ENCODE measurements at regions not wholly inside any gene's neighbourhood (a gene's known extent, or its start where the extent isn't known, plus 50 kb on each side); places are given as distances from the start of the nearest gene placed in this dataset.

- DNase-seq (ENCODE audit: low read depth) = no peak
Measured at GRCh38 chr10:130623680-130624267, 487.6 kb downstream of the GLRX3 start.

- DNase-seq (ENCODE audit: low read depth) = no peak
Measured at GRCh38 chr10:130627346-130628045, 491.3 kb downstream of the GLRX3 start.

- no peak for DNase-seq (ENCODE audit: low read depth)
Measured at GRCh38 chr10:130630135-130630534, 493.9 kb downstream of the GLRX3 start.

- DNase-seq (ENCODE audit: low read depth) = no peak
Measured at GRCh38 chr10:130631142-130632096, 495.2 kb downstream of the GLRX3 start.

GRCh38 chr10:130634816-130635215 is 498.6 kb downstream of the GLRX3 start:
- DNase-seq (ENCODE audit: low read depth) = no peak

GRCh38 chr10:130635528-130635927 is 499.3 kb downstream of the GLRX3 start:
- DNase-seq (ENCODE audit: low read depth) = no peak

GRCh38 chr10:130636313-130636930 is 500.2 kb downstream of the GLRX3 start:
- no peak for DNase-seq (ENCODE audit: low read depth)

GRCh38 chr10:130637089-130637676 is 501.0 kb downstream of the GLRX3 start:
- DNase-seq (ENCODE audit: low read depth) = no peak

- no peak for DNase-seq (ENCODE audit: low read depth)
Measured at GRCh38 chr10:130638991-130639390, 502.8 kb downstream of the GLRX3 start.

GRCh38 chr10:130642926-130643325 is 506.7 kb downstream of the GLRX3 start:
- no peak for DNase-seq (ENCODE audit: low read depth)

GRCh38 chr10:130647341-130647740 is 511.1 kb downstream of the GLRX3 start:
- no peak for DNase-seq (ENCODE audit: low read depth)

- no peak for DNase-seq (ENCODE audit: low read depth)
Measured at GRCh38 chr10:130648807-130649206, 512.6 kb downstream of the GLRX3 start.

GRCh38 chr10:130652544-130652943 is 516.4 kb downstream of the GLRX3 start:
- DNase-seq (ENCODE audit: low read depth) = no peak

- no peak for DNase-seq (ENCODE audit: low read depth)
Measured at GRCh38 chr10:130652964-130653578, 516.9 kb downstream of the GLRX3 start.

GRCh38 chr10:130654726-130655125 is 518.5 kb downstream of the GLRX3 start:
- DNase-seq (ENCODE audit: low read depth) = no peak

GRCh38 chr10:130655313-130656186 is 519.4 kb downstream of the GLRX3 start:
- DNase-seq (ENCODE audit: low read depth) = no peak

GRCh38 chr10:130656187-130656575 is 520.0 kb downstream of the GLRX3 start:
- DNase-seq (ENCODE audit: low read depth) = no peak

- no peak for DNase-seq (ENCODE audit: low read depth)
Measured at GRCh38 chr10:130656582-130657133, 520.5 kb downstream of the GLRX3 start.

GRCh38 chr10:130658687-130659290 is 522.6 kb downstream of the GLRX3 start:
- no peak for DNase-seq (ENCODE audit: low read depth)

GRCh38 chr10:130659528-130659927 is 523.3 kb downstream of the GLRX3 start:
- no peak for DNase-seq (ENCODE audit: low read depth)

Measured in fibroblast of gingiva (primary cell).